H1 (cell line): ENCODE measurements at regions not wholly inside any gene's neighbourhood (a gene's known extent, or its start where the extent isn't known, plus 50 kb on each side); places are given as distances from the start of the nearest gene placed in this dataset.

Source experiments
- CTCF ChIA-PET: fragments of 300-600 bp; sonication (Branson Sonifier 250); formaldehyde crosslinking; loops from one replicate; lab custom pipeline; 2021; ENCODE audit not compliant: partially characterized antibody; lab: Charles Lee
- POLR2A ChIA-PET: fragments of 300-600 bp; sonication (Branson Sonifier 250); formaldehyde crosslinking; loops from one replicate; lab custom pipeline; 2021; ENCODE audit warnings: inconsistent platforms; ENCODE audit not compliant: partially characterized antibody; lab: Charles Lee
- DNase-seq, 2 experiments: peaks; one replicate each; pipeline versions ENCODE4 v3.0.0 to v3.0.0-alpha.2; 2010 to 2022; ENCODE audit warnings: low spot score in 2 of 2, low read depth in 1 of 2, mixed read lengths in 1 of 2
- FAIRE-seq: peaks from 2 replicates; lab custom pipeline; 2011; peaks lifted over from hg19 to GRCh38; lab: Jason Lieb, UNC
- H2AFZ ChIP-seq: 2 replicates; pipeline ENCODE4 v1.8.1; 2012; ENCODE audit warnings: low read length, inconsistent platforms
- H2AK5ac ChIP-seq: 2 replicates; pipeline ENCODE4 v1.6.1; 2013; ENCODE audit warnings: low read depth, low read length
- H2BK120ac ChIP-seq: replicated peaks from 2 replicates; pipeline ENCODE3; 2013; ENCODE audit warnings: low read depth, low read length, inconsistent platforms
- H2BK12ac ChIP-seq: 2 replicates; pipeline ENCODE4 v1.6.1; 2013; ENCODE audit warnings: low read depth, low read length
- H2BK15ac ChIP-seq: 2 replicates; pipeline ENCODE4 v1.6.1; 2013; ENCODE audit warnings: low read length
- H2BK20ac ChIP-seq: 2 replicates; pipeline ENCODE4 v1.6.1; 2013; ENCODE audit warnings: low read length
- H2BK5ac ChIP-seq: 2 replicates; pipeline ENCODE4 v1.6.1; 2013; ENCODE audit warnings: low read depth, low read length
- H3K14ac ChIP-seq: 2 replicates; pipeline ENCODE4 v1.6.1; 2013; ENCODE audit warnings: inconsistent platforms; ENCODE audit not compliant: insufficient read length
- H3K18ac ChIP-seq: 2 replicates; pipeline ENCODE4 v1.6.1; 2013; ENCODE audit warnings: low read length; ENCODE audit errors: extremely low read depth
- H3K23ac ChIP-seq: 2 replicates; pipeline ENCODE4 v1.6.1; 2013; ENCODE audit warnings: inconsistent platforms; ENCODE audit not compliant: insufficient read length
- H3K23me2 ChIP-seq: 2 replicates; pipeline ENCODE4 v1.6.1; 2013; ENCODE audit warnings: low read depth, low read length
- H3K27ac ChIP-seq: 2 replicates; pipeline ENCODE4 v1.6.1; 2011; ENCODE audit warnings: low read depth, low read length, inconsistent platforms
- H3K27me3 ChIP-seq, 4 experiments: replicated peaks in 1 of 4; 1 replicate in 1 of 4; 2 replicates in 3 of 4; pipeline versions ENCODE4 v1.6.1 to v1.8.1; 2011 to 2013; ENCODE audit warnings: low read length in 3 of 4, mild to moderate bottlenecking in 3 of 4, inconsistent platforms in 2 of 4, mixed read lengths in 2 of 4, moderate library complexity in 1 of 4; ENCODE audit not compliant: control insufficient read depth in 3 of 4, insufficient read depth in 3 of 4; ENCODE audit errors: extremely low read depth in 1 of 4
- H3K36me3 ChIP-seq, 4 experiments: 2 replicates each; pipeline versions ENCODE4 v1.6.1 to v1.8.1; 2011 to 2013; ENCODE audit warnings: mild to moderate bottlenecking in 4 of 4, low read length in 3 of 4, moderate library complexity in 2 of 4, control low read depth in 1 of 4, inconsistent platforms in 1 of 4; ENCODE audit not compliant: insufficient read depth in 4 of 4, control insufficient read depth in 2 of 4
- H3K4ac ChIP-seq: replicated peaks from 2 replicates; pipeline ENCODE3; 2013; ENCODE audit warnings: low read length, low read depth, mixed read lengths, inconsistent platforms; ENCODE audit not compliant: insufficient read length
- H3K4me1 ChIP-seq, 4 experiments: replicated peaks in 1 of 4; 1 replicate in 1 of 4; 2 replicates in 3 of 4; pipeline versions ENCODE4 v1.6.1 to v1.8.1; 2011 to 2013; ENCODE audit warnings: low read length in 3 of 4, inconsistent platforms in 2 of 4, mixed read lengths in 1 of 4; ENCODE audit not compliant: insufficient read depth in 4 of 4, control insufficient read depth in 3 of 4
- H3K4me2 ChIP-seq, 2 experiments: 2 replicates each; pipeline versions ENCODE4 v1.6.1 to v1.8.1; 2011 to 2013; ENCODE audit warnings: low read depth in 2 of 2, low read length in 2 of 2, control low read depth in 1 of 2, inconsistent platforms in 1 of 2, mild to moderate bottlenecking in 1 of 2; ENCODE audit not compliant: insufficient read depth in 1 of 2
- H3K4me3 ChIP-seq, 4 experiments: fragments of 200-600, 300-600 bp in 1 of 4; sonication (generic), shearing (Covaris generic), sonication (Bioruptor Twin) in 1 of 4; 2 replicates each; pipeline versions ENCODE4 v1.5.1 to v1.8.1; 2011 to 2016; ENCODE audit warnings: low read length in 4 of 4, low read depth in 3 of 4, control low read depth in 2 of 4, inconsistent platforms in 2 of 4, mild to moderate bottlenecking in 2 of 4, mixed read lengths in 1 of 4, moderate library complexity in 1 of 4; ENCODE audit not compliant: insufficient read depth in 2 of 4; ENCODE audit errors: extremely low read depth in 1 of 4
- H3K56ac ChIP-seq: replicated peaks from 2 replicates; pipeline ENCODE3; 2013; ENCODE audit warnings: low read depth, mild to moderate bottlenecking, mixed read lengths, low read length, inconsistent platforms; ENCODE audit not compliant: insufficient read length
- H3K79me1 ChIP-seq: 2 replicates; pipeline ENCODE4 v1.6.1; 2013; ENCODE audit warnings: low read depth, low read length, control low read depth
- H3K79me2 ChIP-seq, 2 experiments: 2 replicates each; pipeline versions ENCODE4 v1.6.1 to v1.8.1; 2012 to 2013; ENCODE audit warnings: low read length in 2 of 2, mild to moderate bottlenecking in 2 of 2, inconsistent platforms in 1 of 2; ENCODE audit not compliant: insufficient read depth in 2 of 2, control insufficient read depth in 1 of 2
- H3K9ac ChIP-seq, 4 experiments: replicated peaks in 1 of 4; 1 replicate in 1 of 4; 2 replicates in 3 of 4; pipeline versions ENCODE4 v1.6.1 to v1.8.1; 2011 to 2013; ENCODE audit warnings: low read depth in 3 of 4, low read length in 3 of 4, control low read depth in 2 of 4, mild to moderate bottlenecking in 2 of 4, moderate library complexity in 2 of 4, inconsistent platforms in 1 of 4; ENCODE audit errors: extremely low read depth in 1 of 4
- H3K9me3 ChIP-seq, 2 experiments: 2 replicates each; pipeline versions ENCODE4 v1.6.1 to v1.8.1; 2012 to 2013; ENCODE audit warnings: mild to moderate bottlenecking in 2 of 2, moderate library complexity in 2 of 2, control low read depth in 1 of 2, inconsistent platforms in 1 of 2, low read depth in 1 of 2, low read length in 1 of 2, mixed read lengths in 1 of 2; ENCODE audit not compliant: insufficient read depth in 2 of 2
- H4K20me1 ChIP-seq, 2 experiments: replicated peaks in 1 of 2; 2 replicates each; pipeline versions ENCODE3 to v1.8.1; 2011 to 2013; ENCODE audit warnings: inconsistent platforms in 2 of 2, low read length in 2 of 2, mild to moderate bottlenecking in 1 of 2; ENCODE audit not compliant: insufficient read depth in 2 of 2, control insufficient read depth in 1 of 2
- H4K5ac ChIP-seq: 2 replicates; pipeline ENCODE4 v1.6.1; 2013; ENCODE audit warnings: low read length, low read depth, mixed read lengths, inconsistent platforms; ENCODE audit not compliant: insufficient read length
- H4K8ac ChIP-seq: 2 replicates; pipeline ENCODE4 v1.8.0; 2013; ENCODE audit warnings: mild to moderate bottlenecking, moderate library complexity, low read length, inconsistent platforms; ENCODE audit not compliant: insufficient read depth; ENCODE audit errors: extremely low read depth
- H4K91ac ChIP-seq: replicated peaks from 2 replicates; pipeline ENCODE3; 2013; ENCODE audit warnings: low read length, mixed read lengths, inconsistent platforms; ENCODE audit not compliant: insufficient read length
- CBX8 ChIP-seq: fragments of 300-800, 300-1000 bp; sonication (generic); IDR thresholded peaks from 2 replicates; pipeline ENCODE4 v1.7.1; 2016; ENCODE audit warnings: low read depth, low read length, borderline replicate concordance
- TF ChIP-seq, protein P1 (sequence below): fragments of 300-600 bp; sonication (generic); IDR thresholded peaks from 2 replicates; pipeline ENCODE4 v1.7.1; 2012; ENCODE audit warnings: low read length, moderate library complexity, mild to moderate bottlenecking, inconsistent platforms; ENCODE audit not compliant: insufficient replicate concordance

DNA sequence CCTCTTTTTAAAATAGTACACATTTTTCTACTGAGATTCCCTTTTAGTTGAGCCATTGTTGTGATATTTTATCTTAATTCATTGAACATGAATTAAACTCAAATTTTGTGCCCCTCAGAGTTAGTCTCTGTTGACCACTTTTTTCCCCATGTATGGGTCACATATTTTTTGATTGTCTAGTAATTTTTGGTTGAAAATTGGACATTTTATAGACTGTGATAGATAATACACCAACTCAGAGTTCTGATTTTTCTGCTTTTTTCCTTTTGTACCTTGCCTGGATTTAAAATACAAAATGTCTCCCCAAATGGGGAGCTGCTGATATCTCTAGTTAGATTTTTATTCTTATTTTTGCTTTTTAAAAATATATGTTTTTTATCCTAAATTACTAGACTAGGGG, 291.8 kb upstream of the CITED2 start:
- no peak for FAIRE-seq
- Histone ChIP-seq H2BK5ac (no peak overlapping the region), H4K20me1 (no peaks in the 10 kb centered on the region), H3K23ac (no peak overlapping the region), H3K27ac (no peak overlapping the region), H3K9ac (no peak overlapping the region), H3K56ac (no peak overlapping the region), H3K79me2 (no peaks in the 10 kb centered on the region), H3K36me3 (no peaks in the 10 kb centered on the region), H3K4ac (no peak overlapping the region), H3K4me2 (no peak overlapping the region), H2AFZ (no peak overlapping the region), H2AK5ac (no peak overlapping the region), H2BK15ac (no peak overlapping the region), H4K8ac (no peak overlapping the region), H3K23me2 (no peaks in the 10 kb centered on the region), H4K5ac (no peak overlapping the region), H2BK20ac (no peak overlapping the region), H3K4me3 (no peak overlapping the region), H2BK120ac (no peak overlapping the region), H3K9me3 (no peaks in the 10 kb centered on the region; a peak in 1 of 4 replicates), H3K18ac (no peak overlapping the region), H3K4me1 (no peaks in the 10 kb centered on the region), H3K14ac (no peak overlapping the region), H2BK12ac (no peak overlapping the region), H3K27me3 (no peaks in the 10 kb centered on the region), H4K91ac (no peak overlapping the region), H3K79me1 (no peaks in the 10 kb centered on the region)
- no peak for DNase-seq
- POLR2A ChIA-PET: interaction anchor here (0.6 kb wide), 1 partner anchor 1331 kb away, joined by 4 read pairs; no protein-coding TSS in a partner anchor
- CTCF ChIA-PET: no interaction called here
- TF ChIP-seq, protein P1, sequence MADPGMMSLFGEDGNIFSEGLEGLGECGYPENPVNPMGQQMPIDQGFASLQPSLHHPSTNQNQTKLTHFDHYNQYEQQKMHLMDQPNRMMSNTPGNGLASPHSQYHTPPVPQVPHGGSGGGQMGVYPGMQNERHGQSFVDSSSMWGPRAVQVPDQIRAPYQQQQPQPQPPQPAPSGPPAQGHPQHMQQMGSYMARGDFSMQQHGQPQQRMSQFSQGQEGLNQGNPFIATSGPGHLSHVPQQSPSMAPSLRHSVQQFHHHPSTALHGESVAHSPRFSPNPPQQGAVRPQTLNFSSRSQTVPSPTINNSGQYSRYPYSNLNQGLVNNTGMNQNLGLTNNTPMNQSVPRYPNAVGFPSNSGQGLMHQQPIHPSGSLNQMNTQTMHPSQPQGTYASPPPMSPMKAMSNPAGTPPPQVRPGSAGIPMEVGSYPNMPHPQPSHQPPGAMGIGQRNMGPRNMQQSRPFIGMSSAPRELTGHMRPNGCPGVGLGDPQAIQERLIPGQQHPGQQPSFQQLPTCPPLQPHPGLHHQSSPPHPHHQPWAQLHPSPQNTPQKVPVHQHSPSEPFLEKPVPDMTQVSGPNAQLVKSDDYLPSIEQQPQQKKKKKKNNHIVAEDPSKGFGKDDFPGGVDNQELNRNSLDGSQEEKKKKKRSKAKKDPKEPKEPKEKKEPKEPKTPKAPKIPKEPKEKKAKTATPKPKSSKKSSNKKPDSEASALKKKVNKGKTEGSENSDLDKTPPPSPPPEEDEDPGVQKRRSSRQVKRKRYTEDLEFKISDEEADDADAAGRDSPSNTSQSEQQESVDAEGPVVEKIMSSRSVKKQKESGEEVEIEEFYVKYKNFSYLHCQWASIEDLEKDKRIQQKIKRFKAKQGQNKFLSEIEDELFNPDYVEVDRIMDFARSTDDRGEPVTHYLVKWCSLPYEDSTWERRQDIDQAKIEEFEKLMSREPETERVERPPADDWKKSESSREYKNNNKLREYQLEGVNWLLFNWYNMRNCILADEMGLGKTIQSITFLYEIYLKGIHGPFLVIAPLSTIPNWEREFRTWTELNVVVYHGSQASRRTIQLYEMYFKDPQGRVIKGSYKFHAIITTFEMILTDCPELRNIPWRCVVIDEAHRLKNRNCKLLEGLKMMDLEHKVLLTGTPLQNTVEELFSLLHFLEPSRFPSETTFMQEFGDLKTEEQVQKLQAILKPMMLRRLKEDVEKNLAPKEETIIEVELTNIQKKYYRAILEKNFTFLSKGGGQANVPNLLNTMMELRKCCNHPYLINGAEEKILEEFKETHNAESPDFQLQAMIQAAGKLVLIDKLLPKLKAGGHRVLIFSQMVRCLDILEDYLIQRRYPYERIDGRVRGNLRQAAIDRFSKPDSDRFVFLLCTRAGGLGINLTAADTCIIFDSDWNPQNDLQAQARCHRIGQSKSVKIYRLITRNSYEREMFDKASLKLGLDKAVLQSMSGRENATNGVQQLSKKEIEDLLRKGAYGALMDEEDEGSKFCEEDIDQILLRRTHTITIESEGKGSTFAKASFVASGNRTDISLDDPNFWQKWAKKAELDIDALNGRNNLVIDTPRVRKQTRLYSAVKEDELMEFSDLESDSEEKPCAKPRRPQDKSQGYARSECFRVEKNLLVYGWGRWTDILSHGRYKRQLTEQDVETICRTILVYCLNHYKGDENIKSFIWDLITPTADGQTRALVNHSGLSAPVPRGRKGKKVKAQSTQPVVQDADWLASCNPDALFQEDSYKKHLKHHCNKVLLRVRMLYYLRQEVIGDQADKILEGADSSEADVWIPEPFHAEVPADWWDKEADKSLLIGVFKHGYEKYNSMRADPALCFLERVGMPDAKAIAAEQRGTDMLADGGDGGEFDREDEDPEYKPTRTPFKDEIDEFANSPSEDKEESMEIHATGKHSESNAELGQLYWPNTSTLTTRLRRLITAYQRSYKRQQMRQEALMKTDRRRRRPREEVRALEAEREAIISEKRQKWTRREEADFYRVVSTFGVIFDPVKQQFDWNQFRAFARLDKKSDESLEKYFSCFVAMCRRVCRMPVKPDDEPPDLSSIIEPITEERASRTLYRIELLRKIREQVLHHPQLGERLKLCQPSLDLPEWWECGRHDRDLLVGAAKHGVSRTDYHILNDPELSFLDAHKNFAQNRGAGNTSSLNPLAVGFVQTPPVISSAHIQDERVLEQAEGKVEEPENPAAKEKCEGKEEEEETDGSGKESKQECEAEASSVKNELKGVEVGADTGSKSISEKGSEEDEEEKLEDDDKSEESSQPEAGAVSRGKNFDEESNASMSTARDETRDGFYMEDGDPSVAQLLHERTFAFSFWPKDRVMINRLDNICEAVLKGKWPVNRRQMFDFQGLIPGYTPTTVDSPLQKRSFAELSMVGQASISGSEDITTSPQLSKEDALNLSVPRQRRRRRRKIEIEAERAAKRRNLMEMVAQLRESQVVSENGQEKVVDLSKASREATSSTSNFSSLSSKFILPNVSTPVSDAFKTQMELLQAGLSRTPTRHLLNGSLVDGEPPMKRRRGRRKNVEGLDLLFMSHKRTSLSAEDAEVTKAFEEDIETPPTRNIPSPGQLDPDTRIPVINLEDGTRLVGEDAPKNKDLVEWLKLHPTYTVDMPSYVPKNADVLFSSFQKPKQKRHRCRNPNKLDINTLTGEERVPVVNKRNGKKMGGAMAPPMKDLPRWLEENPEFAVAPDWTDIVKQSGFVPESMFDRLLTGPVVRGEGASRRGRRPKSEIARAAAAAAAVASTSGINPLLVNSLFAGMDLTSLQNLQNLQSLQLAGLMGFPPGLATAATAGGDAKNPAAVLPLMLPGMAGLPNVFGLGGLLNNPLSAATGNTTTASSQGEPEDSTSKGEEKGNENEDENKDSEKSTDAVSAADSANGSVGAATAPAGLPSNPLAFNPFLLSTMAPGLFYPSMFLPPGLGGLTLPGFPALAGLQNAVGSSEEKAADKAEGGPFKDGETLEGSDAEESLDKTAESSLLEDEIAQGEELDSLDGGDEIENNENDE: no peak
- no peak for TF ChIP-seq CBX8
